ENCODE measurements at regions not wholly inside any gene's neighbourhood (a gene's known extent, or its start where the extent isn't known, plus 50 kb on each side); places are given as distances from the start of the nearest gene placed in this dataset.

GRCh38 chr15:38864827-38865581 lies 300.4 kb upstream of the RASGRP1 start:
- TF ChIP-seq TAF1 (IDR thresholded peaks at IDR 0.05; ENCODE audit: low read depth, low read length) (no peak), SPI1 (IDR thresholded peaks at IDR 0.05; ENCODE audit: low read depth, low read length) (no peak), POLR2AphosphoS5 (IDR thresholded peaks at IDR 0.05; ENCODE audit: low read depth, low read length) (no peak), PAX5 (IDR thresholded peaks at IDR 0.05; ENCODE audit: insufficient read depth, low read length, severe bottlenecking) (no peak), POLR2A (IDR thresholded peaks at IDR 0.05; ENCODE audit: low read depth, low read length) (no peak), POU2F2 (IDR thresholded peaks at IDR 0.05; ENCODE audit: low read depth, low read length) (no peak)
- DNase-seq (ENCODE audit: insufficient read length, low spot score) (no peak), FAIRE-seq (no peak)

GRCh38 chr15:38867556-38867955 lies 302.9 kb upstream of the RASGRP1 start:
- DNase-seq (ENCODE audit: insufficient read length, low spot score) (no peak), FAIRE-seq (no peak)
- TF ChIP-seq POLR2A (IDR thresholded peaks at IDR 0.05; ENCODE audit: low read depth, low read length) (no peak), TAF1 (IDR thresholded peaks at IDR 0.05; ENCODE audit: low read depth, low read length) (no peak), PAX5 (IDR thresholded peaks at IDR 0.05; ENCODE audit: insufficient read depth, low read length, severe bottlenecking) (no peak), POU2F2 (IDR thresholded peaks at IDR 0.05; ENCODE audit: low read depth, low read length) (no peak), SPI1 (IDR thresholded peaks at IDR 0.05; ENCODE audit: low read depth, low read length) (no peak)

- DNase-seq (ENCODE audit: insufficient read length, low spot score) (no peak), FAIRE-seq (no peak)
- TF ChIP-seq SPI1 (IDR thresholded peaks at IDR 0.05; ENCODE audit: low read depth, low read length) (no peak), PAX5 (IDR thresholded peaks at IDR 0.05; ENCODE audit: insufficient read depth, low read length, severe bottlenecking) (no peak), POLR2AphosphoS5 (IDR thresholded peaks at IDR 0.05; ENCODE audit: low read depth, low read length) (no peak), POU2F2 (IDR thresholded peaks at IDR 0.05; ENCODE audit: low read depth, low read length) (no peak), TAF1 (IDR thresholded peaks at IDR 0.05; ENCODE audit: low read depth, low read length) (no peak), POLR2A (IDR thresholded peaks at IDR 0.05; ENCODE audit: low read depth, low read length) (no peak)
These were observed 303.9 kb upstream of the RASGRP1 start for GRCh38 chr15:38868326-38869114.

- no peak for TF ChIP-seq PAX5 (IDR thresholded peaks at IDR 0.05; ENCODE audit: insufficient read depth, low read length, severe bottlenecking)
- no peak for TF ChIP-seq POLR2A (IDR thresholded peaks at IDR 0.05; ENCODE audit: low read depth, low read length)
- TF ChIP-seq POLR2AphosphoS5 (IDR thresholded peaks at IDR 0.05; ENCODE audit: low read depth, low read length), result no peak
- TF ChIP-seq POU2F2 (IDR thresholded peaks at IDR 0.05; ENCODE audit: low read depth, low read length), result no peak
- TF ChIP-seq TAF1 (IDR thresholded peaks at IDR 0.05; ENCODE audit: low read depth, low read length), result no peak
- TF ChIP-seq SPI1 (IDR thresholded peaks at IDR 0.05; ENCODE audit: low read depth, low read length), result no peak
- DNase-seq (ENCODE audit: insufficient read length, low spot score), result no peak
- FAIRE-seq, result no peak
These were observed 307.0 kb upstream of the RASGRP1 start for GRCh38 chr15:38871638-38872037.

- DNase-seq (ENCODE audit: insufficient read length, low spot score), result no peak
- no peak for FAIRE-seq
- TF ChIP-seq POLR2AphosphoS5 (IDR thresholded peaks at IDR 0.05; ENCODE audit: low read depth, low read length) (no peak), TAF1 (IDR thresholded peaks at IDR 0.05; ENCODE audit: low read depth, low read length) (no peak)
These were observed 308.1 kb upstream of the RASGRP1 start for GRCh38 chr15:38872732-38873131.

GRCh38 chr15:38873158-38873557 lies 308.5 kb upstream of the RASGRP1 start:
- TF ChIP-seq PAX5 (IDR thresholded peaks at IDR 0.05; ENCODE audit: insufficient read depth, low read length, severe bottlenecking) (no peak), TAF1 (IDR thresholded peaks at IDR 0.05; ENCODE audit: low read depth, low read length) (no peak), POLR2AphosphoS5 (IDR thresholded peaks at IDR 0.05; ENCODE audit: low read depth, low read length) (no peak), POU2F2 (IDR thresholded peaks at IDR 0.05; ENCODE audit: low read depth, low read length) (no peak), SPI1 (IDR thresholded peaks at IDR 0.05; ENCODE audit: low read depth, low read length) (no peak), POLR2A (IDR thresholded peaks at IDR 0.05; ENCODE audit: low read depth, low read length) (no peak)
- FAIRE-seq (no peak), DNase-seq (ENCODE audit: insufficient read length, low spot score) (no peak)

- no peak for FAIRE-seq
- no peak for DNase-seq (ENCODE audit: insufficient read length, low spot score)
- no peak for TF ChIP-seq POLR2A (IDR thresholded peaks at IDR 0.05; ENCODE audit: low read depth, low read length)
- no peak for TF ChIP-seq PAX5 (IDR thresholded peaks at IDR 0.05; ENCODE audit: insufficient read depth, low read length, severe bottlenecking)
- no peak for TF ChIP-seq POU2F2 (IDR thresholded peaks at IDR 0.05; ENCODE audit: low read depth, low read length)
- TF ChIP-seq SPI1 (IDR thresholded peaks at IDR 0.05; ENCODE audit: low read depth, low read length), result no peak
- no peak for TF ChIP-seq TAF1 (IDR thresholded peaks at IDR 0.05; ENCODE audit: low read depth, low read length)
- TF ChIP-seq POLR2AphosphoS5 (IDR thresholded peaks at IDR 0.05; ENCODE audit: low read depth, low read length), result no peak
These were observed 309.9 kb upstream of the RASGRP1 start for GRCh38 chr15:38874464-38874863.

GRCh38 chr15:38876211-38876610 lies 311.6 kb upstream of the RASGRP1 start:
- no peak for FAIRE-seq
- no peak for TF ChIP-seq PAX5 (IDR thresholded peaks at IDR 0.05; ENCODE audit: insufficient read depth, low read length, severe bottlenecking)
- no peak for DNase-seq (ENCODE audit: insufficient read length, low spot score)

- TF ChIP-seq POU2F2 (IDR thresholded peaks at IDR 0.05; ENCODE audit: low read depth, low read length) (no peak), POLR2A (IDR thresholded peaks at IDR 0.05; ENCODE audit: low read depth, low read length) (no peak), PAX5 (IDR thresholded peaks at IDR 0.05; ENCODE audit: insufficient read depth, low read length, severe bottlenecking) (no peak), SPI1 (IDR thresholded peaks at IDR 0.05; ENCODE audit: low read depth, low read length) (no peak), TAF1 (IDR thresholded peaks at IDR 0.05; ENCODE audit: low read depth, low read length) (no peak), POLR2AphosphoS5 (IDR thresholded peaks at IDR 0.05; ENCODE audit: low read depth, low read length) (no peak)
- DNase-seq (ENCODE audit: insufficient read length, low spot score) (no peak), FAIRE-seq (no peak)
These were observed 312.0 kb upstream of the RASGRP1 start for GRCh38 chr15:38876621-38877020.

GRCh38 chr15:38877471-38877870 lies 312.9 kb upstream of the RASGRP1 start:
- FAIRE-seq (no peak), DNase-seq (ENCODE audit: insufficient read length, low spot score) (no peak)
- no peak for TF ChIP-seq PAX5 (IDR thresholded peaks at IDR 0.05; ENCODE audit: insufficient read depth, low read length, severe bottlenecking)
- no peak for TF ChIP-seq POLR2AphosphoS5 (IDR thresholded peaks at IDR 0.05; ENCODE audit: low read depth, low read length)
- no peak for TF ChIP-seq POU2F2 (IDR thresholded peaks at IDR 0.05; ENCODE audit: low read depth, low read length)
- no peak for TF ChIP-seq SPI1 (IDR thresholded peaks at IDR 0.05; ENCODE audit: low read depth, low read length)
- TF ChIP-seq TAF1 (IDR thresholded peaks at IDR 0.05; ENCODE audit: low read depth, low read length), result no peak
- TF ChIP-seq POLR2A (IDR thresholded peaks at IDR 0.05; ENCODE audit: low read depth, low read length), result no peak
